ENCODE measurements at regions not wholly inside any gene's neighbourhood (a gene's known extent, or its start where the extent isn't known, plus 50 kb on each side); places are given as distances from the start of the nearest gene placed in this dataset.

DNA sequence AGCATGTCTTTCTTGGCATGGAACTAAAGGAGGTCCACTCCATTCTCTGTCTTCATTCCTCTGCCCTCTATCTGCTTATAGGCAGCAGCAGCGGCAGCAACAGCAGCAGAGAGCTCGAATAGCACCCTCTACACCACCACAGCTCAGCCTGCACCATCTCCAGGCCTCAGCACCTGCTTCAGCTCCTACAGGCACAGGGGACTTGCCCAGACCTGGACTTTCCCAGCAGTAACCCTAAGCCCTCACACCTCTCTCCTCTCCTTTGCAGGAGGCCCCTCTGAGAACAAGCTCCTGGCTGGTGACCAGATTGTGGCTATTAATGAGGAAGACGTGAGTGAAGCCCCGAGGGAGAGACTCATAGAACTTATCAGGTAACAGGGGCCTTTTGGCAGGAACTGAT is 80.7 kb downstream of the FRMPD3 start:
- TF ChIP-seq, protein P1, sequence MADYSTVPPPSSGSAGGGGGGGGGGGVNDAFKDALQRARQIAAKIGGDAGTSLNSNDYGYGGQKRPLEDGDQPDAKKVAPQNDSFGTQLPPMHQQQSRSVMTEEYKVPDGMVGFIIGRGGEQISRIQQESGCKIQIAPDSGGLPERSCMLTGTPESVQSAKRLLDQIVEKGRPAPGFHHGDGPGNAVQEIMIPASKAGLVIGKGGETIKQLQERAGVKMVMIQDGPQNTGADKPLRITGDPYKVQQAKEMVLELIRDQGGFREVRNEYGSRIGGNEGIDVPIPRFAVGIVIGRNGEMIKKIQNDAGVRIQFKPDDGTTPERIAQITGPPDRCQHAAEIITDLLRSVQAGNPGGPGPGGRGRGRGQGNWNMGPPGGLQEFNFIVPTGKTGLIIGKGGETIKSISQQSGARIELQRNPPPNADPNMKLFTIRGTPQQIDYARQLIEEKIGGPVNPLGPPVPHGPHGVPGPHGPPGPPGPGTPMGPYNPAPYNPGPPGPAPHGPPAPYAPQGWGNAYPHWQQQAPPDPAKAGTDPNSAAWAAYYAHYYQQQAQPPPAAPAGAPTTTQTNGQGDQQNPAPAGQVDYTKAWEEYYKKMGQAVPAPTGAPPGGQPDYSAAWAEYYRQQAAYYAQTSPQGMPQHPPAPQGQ (CRISPR knock-in tag; IDR thresholded peaks at IDR 0.05; ENCODE audit: borderline replicate concordance), result no peak
- TF ChIP-seq ZNF460 (CRISPR knock-in tag; IDR thresholded peaks at IDR 0.05; ENCODE audit: borderline replicate concordance) (no peak), SP2 (CRISPR knock-in tag; IDR thresholded peaks at IDR 0.05) (no peak)
- TF ChIP-seq, protein P2, sequence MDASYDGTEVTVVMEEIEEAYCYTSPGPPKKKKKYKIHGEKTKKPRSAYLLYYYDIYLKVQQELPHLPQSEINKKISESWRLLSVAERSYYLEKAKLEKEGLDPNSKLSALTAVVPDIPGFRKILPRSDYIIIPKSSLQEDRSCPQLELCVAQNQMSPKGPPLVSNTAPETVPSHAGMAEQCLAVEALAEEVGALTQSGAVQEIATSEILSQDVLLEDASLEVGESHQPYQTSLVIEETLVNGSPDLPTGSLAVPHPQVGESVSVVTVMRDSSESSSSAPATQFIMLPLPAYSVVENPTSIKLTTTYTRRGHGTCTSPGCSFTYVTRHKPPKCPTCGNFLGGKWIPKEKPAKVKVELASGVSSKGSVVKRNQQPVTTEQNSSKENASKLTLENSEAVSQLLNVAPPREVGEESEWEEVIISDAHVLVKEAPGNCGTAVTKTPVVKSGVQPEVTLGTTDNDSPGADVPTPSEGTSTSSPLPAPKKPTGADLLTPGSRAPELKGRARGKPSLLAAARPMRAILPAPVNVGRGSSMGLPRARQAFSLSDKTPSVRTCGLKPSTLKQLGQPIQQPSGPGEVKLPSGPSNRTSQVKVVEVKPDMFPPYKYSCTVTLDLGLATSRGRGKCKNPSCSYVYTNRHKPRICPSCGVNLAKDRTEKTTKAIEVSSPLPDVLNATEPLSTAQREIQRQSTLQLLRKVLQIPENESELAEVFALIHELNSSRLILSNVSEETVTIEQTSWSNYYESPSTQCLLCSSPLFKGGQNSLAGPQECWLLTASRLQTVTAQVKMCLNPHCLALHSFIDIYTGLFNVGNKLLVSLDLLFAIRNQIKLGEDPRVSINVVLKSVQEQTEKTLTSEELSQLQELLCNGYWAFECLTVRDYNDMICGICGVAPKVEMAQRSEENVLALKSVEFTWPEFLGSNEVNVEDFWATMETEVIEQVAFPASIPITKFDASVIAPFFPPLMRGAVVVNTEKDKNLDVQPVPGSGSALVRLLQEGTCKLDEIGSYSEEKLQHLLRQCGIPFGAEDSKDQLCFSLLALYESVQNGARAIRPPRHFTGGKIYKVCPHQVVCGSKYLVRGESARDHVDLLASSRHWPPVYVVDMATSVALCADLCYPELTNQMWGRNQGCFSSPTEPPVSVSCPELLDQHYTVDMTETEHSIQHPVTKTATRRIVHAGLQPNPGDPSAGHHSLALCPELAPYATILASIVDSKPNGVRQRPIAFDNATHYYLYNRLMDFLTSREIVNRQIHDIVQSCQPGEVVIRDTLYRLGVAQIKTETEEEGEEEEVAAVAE (CRISPR knock-in tag; IDR thresholded peaks at IDR 0.05; ENCODE audit: borderline replicate concordance), result no peak

Data from HepG2 (cell line).